ENCODE measurements at regions not wholly inside any gene's neighbourhood (a gene's known extent, or its start where the extent isn't known, plus 50 kb on each side); places are given as distances from the start of the nearest gene placed in this dataset.

- no peak for TF ChIP-seq CTCF (optimal IDR thresholded peaks at IDR 0.05 in 1 of 3, IDR thresholded peaks at IDR 0.05 in 1 of 3, conservative IDR thresholded peaks at IDR 0.05 in 1 of 3; ENCODE audit: extremely low read depth in 1 of 3, insufficient read depth in 2 of 3, low read length in 3 of 3)
- TF ChIP-seq EZH2 (IDR thresholded peaks at IDR 0.05; ENCODE audit: low read length): no peak
Measured at GRCh38 chr2:149783284-149783683, 195.7 kb upstream of the MMADHC start.

All from keratinocyte (primary cell).